SJCRH30 (cell line): ENCODE measurements at regions not wholly inside any gene's neighbourhood (a gene's known extent, or its start where the extent isn't known, plus 50 kb on each side); places are given as distances from the start of the nearest gene placed in this dataset.

Source experiments
- DNase-seq, 2 experiments: peaks; one replicate each; pipeline ENCODE4 v3.0.0-alpha.2; 2015 to 2020
- H3K27ac ChIP-seq: fragments of 250-450 bp; sonication (Bioruptor Pico); 2 replicates; pipeline ENCODE4 v1.5.1; 2020; ENCODE audit warnings: mild to moderate bottlenecking, moderate library complexity
- H3K27me3 ChIP-seq: fragments of 250-450 bp; sonication (Bioruptor Pico); 2 replicates; pipeline ENCODE4 v1.5.1; 2020; ENCODE audit warnings: mild to moderate bottlenecking, moderate library complexity
- H3K36me3 ChIP-seq: fragments of 250-450 bp; sonication (Bioruptor Pico); 2 replicates; pipeline ENCODE4 v1.5.1; 2020; ENCODE audit warnings: mild to moderate bottlenecking, moderate library complexity
- H3K4me1 ChIP-seq: fragments of 250-450 bp; sonication (Bioruptor Pico); 2 replicates; pipeline ENCODE4 v1.5.1; 2020; ENCODE audit warnings: mild to moderate bottlenecking, moderate library complexity
- H3K4me3 ChIP-seq: fragments of 250-450 bp; sonication (Bioruptor Pico); 2 replicates; pipeline ENCODE4 v1.5.1; 2020; ENCODE audit warnings: mild to moderate bottlenecking, moderate library complexity
- H3K9me3 ChIP-seq: fragments of 250-450 bp; sonication (Bioruptor Pico); replicated peaks from 2 replicates; pipeline ENCODE4 v1.5.1; 2020; ENCODE audit warnings: mild to moderate bottlenecking, moderate library complexity

GRCh38 chr1:95431235-95431634, 197.2 kb downstream of the RWDD3 start:
- Histone ChIP-seq H3K27ac (no peak overlapping the region), H3K4me3 (no peak overlapping the region), H3K4me1 (no peaks in the 10 kb centered on the region), H3K9me3 (no peaks in the 10 kb centered on the region), H3K36me3 (no peaks in the 10 kb centered on the region), H3K27me3 (no peaks in the 10 kb centered on the region)
- no peak for DNase-seq

DNA sequence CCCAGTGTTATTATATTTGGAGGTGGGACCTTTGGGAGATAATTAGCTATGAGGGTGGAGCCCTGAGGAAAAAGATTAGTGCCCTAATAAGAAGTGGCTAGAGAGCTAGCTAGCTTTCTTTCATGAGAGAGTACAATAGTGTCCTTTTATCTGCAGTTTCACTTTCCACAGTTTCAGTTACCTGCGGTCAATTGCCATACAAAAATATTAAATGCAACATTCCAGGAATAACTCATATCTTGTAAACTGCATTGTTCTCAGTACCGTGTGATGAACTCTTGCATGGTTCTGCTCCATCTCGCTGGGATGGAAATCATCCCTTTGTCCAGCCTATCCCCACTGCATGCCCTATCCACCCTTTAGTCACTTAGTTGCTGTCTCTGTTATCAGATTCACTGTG, 201.6 kb downstream of the RWDD3 start:
- no peaks in the 10 kb centered on the region for H3K9me3 ChIP-seq
- no peaks in the 10 kb centered on the region for H3K27me3 ChIP-seq
- no peak overlapping the region for H3K27ac ChIP-seq
- H3K4me3 ChIP-seq: no peak overlapping the region
- H3K4me1 ChIP-seq: no peaks in the 10 kb centered on the region
- H3K36me3 ChIP-seq: no peaks in the 10 kb centered on the region
- DNase-seq: no peak

DNA sequence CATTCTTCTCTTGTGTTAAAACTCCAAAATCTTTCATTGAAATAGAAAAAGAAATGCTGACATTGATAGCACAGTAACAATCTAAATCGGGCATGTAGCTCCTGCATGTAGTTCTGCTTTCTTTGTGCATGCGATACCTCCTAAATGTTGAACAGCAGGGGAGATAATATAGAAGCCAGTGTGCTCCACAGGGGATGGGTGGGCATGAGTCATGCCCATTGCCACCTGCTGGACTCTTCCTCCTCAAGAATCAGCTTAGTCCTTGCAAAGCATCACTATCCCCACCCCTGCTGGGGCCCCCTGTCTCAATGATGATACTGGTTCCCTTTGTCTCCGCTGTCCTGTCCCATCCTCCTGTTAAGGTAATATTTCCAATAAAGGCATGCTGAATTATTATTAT, 203.0 kb downstream of the RWDD3 start:
- no peak for DNase-seq

GRCh38 chr1:95437781-95438180, 203.8 kb downstream of the RWDD3 start:
- Histone ChIP-seq H3K4me3 (no peak overlapping the region), H3K9me3 (no peaks in the 10 kb centered on the region), H3K27me3 (no peaks in the 10 kb centered on the region), H3K36me3 (no peaks in the 10 kb centered on the region), H3K27ac (no peak overlapping the region), H3K4me1 (no peaks in the 10 kb centered on the region)
- no peak for DNase-seq

More for the DNA sequence above, 203.0 kb downstream of the RWDD3 start:
- no peaks in the 10 kb centered on the region for H3K4me1 ChIP-seq
- H3K27ac ChIP-seq: no peak overlapping the region
- no peaks in the 10 kb centered on the region for H3K27me3 ChIP-seq
- H3K36me3 ChIP-seq: no peaks in the 10 kb centered on the region
- no peaks in the 10 kb centered on the region for H3K9me3 ChIP-seq
- no peak overlapping the region for H3K4me3 ChIP-seq

GRCh38 chr1:95438218-95438948, 204.4 kb downstream of the RWDD3 start:
- DNase-seq: no peak
- no peaks in the 10 kb centered on the region for H3K9me3 ChIP-seq
- no peaks in the 10 kb centered on the region for H3K36me3 ChIP-seq
- no peak overlapping the region for H3K4me3 ChIP-seq
- H3K4me1 ChIP-seq: no peaks in the 10 kb centered on the region
- H3K27me3 ChIP-seq: no peaks in the 10 kb centered on the region
- no peak overlapping the region for H3K27ac ChIP-seq

GRCh38 chr1:95440511-95440910, 206.5 kb downstream of the RWDD3 start:
- Histone ChIP-seq H3K9me3 (no peaks in the 10 kb centered on the region), H3K4me1 (no peaks in the 10 kb centered on the region), H3K4me3 (no peak overlapping the region), H3K27ac (no peak overlapping the region), H3K36me3 (no peaks in the 10 kb centered on the region), H3K27me3 (no peaks in the 10 kb centered on the region)
- no peak for DNase-seq

DNA sequence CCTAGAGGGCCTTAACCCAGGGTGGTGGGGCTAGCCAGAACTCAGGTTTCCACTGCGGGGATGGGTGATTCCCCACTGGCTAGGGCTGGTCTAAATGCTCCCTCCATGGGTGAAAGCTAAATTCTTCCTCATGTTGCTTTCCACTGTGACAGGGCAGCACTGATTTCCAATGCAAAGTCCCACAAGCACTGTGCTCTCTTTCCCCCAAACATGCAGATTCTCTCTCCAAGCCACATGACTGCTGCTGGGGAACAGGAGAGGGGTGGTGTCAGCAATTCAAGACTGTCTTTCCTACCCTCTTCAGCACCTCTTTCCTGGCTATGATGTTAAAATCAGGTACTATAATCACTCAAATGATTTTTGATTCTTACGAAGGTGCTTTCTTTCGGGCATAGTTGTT, 215.5 kb downstream of the RWDD3 start:
- no peak overlapping the region for H3K27ac ChIP-seq
- no peaks in the 10 kb centered on the region for H3K4me1 ChIP-seq
- no peak for DNase-seq

DNA sequence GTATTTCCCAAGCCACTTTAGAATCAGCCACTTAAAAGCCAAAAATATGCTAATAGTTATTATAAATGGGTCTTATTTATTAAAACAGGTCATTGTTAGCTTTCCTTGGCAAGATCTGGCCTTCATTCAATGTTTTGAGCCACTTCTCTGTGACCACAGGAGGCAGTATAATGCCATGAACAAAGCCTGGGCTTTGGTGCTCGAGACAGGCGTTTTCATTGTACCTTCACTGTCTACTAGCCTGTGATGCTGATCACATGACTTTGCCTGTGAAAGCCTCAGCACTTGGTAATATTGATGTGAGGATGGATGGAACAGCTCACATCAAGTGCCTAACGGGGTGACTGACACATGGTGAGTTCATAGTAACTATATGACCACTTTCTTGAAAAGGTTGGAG, 217.0 kb downstream of the RWDD3 start:
- no peaks in the 10 kb centered on the region for H3K4me1 ChIP-seq
- no peak overlapping the region for H3K4me3 ChIP-seq
- H3K36me3 ChIP-seq: no peaks in the 10 kb centered on the region
- no peak overlapping the region for H3K27ac ChIP-seq
- peak in 1 of 2 experiments; percentile 39 for DNase-seq
- no peaks in the 10 kb centered on the region for H3K27me3 ChIP-seq
- H3K9me3 ChIP-seq: no peaks in the 10 kb centered on the region

More for the DNA sequence above, 215.5 kb downstream of the RWDD3 start:
- no peaks in the 10 kb centered on the region for H3K36me3 ChIP-seq
- no peaks in the 10 kb centered on the region for H3K27me3 ChIP-seq
- H3K9me3 ChIP-seq: no peaks in the 10 kb centered on the region
- no peak overlapping the region for H3K4me3 ChIP-seq

DNA sequence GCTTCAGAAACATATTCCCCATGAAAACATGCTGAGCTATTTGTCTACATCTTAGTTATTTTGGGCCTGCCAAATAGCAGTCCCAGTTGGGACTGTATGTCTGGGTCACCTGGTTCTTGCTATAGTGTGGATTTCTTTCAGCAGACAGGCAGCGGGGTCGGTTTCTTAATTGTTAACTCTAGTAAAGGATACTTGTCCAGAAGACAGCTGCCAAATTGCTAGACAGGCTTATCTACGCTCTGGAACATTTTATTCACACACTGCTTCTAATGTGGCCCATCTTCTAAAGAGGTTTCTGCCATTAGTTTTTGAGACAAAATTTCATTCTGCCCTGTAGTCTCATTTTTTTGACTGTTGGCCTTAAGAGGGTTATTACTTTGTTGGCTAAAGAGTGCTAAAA, 217.9 kb downstream of the RWDD3 start:
- no peak overlapping the region for H3K4me3 ChIP-seq
- H3K36me3 ChIP-seq: no peaks in the 10 kb centered on the region
- H3K9me3 ChIP-seq: no peaks in the 10 kb centered on the region
- no peaks in the 10 kb centered on the region for H3K27me3 ChIP-seq
- no peaks in the 10 kb centered on the region for H3K4me1 ChIP-seq
- DNase-seq: no peak
- H3K27ac ChIP-seq: no peak overlapping the region

DNA sequence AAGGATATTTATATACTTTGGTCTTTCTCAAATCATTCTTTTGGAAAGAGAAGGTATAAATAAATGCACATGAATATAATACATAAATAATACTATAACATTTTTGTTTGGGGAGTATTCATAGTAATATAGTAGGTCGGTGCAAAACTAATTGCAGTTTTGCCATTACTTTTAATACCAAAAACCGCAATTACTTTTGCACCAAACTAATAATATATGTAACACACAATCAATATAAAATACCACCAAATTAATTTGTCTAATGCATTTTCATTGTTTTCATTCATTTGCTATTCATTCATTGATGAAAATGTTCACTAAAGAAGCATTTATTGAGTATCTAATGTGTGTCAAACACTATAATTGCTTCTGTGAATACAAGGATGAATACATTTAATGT, 219.0 kb downstream of the RWDD3 start:
- Histone ChIP-seq H3K36me3 (no peaks in the 10 kb centered on the region), H3K4me1 (no peaks in the 10 kb centered on the region), H3K9me3 (no peaks in the 10 kb centered on the region), H3K27ac (no peak overlapping the region), H3K4me3 (no peak overlapping the region), H3K27me3 (no peaks in the 10 kb centered on the region)
- no peak for DNase-seq

DNA sequence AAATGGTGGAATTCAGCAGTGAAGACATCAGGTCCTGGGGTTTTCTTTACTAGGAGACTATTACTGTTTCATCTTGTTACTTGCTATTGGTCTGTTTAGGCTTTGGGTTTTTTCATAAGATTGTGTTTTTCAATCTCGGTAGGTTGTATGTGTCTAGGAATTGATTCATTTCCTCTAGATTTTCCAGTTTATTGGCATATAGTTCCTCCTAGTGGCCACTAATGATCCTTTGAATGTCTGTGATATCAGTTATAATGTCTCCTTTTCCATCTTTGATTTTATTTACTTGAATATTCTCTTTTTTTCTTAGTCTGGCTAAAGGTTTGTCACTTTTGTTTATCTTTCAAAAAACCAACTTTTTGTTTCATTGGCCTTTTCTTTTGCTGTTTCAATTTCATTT, 233.0 kb downstream of the RWDD3 start:
- Histone ChIP-seq H3K27me3 (no peaks in the 10 kb centered on the region), H3K9me3 (no peaks in the 10 kb centered on the region), H3K4me1 (no peaks in the 10 kb centered on the region), H3K27ac (no peak overlapping the region), H3K36me3 (no peaks in the 10 kb centered on the region), H3K4me3 (no peak overlapping the region)
- DNase-seq: peak in 1 of 2 experiments; percentile 16

DNA sequence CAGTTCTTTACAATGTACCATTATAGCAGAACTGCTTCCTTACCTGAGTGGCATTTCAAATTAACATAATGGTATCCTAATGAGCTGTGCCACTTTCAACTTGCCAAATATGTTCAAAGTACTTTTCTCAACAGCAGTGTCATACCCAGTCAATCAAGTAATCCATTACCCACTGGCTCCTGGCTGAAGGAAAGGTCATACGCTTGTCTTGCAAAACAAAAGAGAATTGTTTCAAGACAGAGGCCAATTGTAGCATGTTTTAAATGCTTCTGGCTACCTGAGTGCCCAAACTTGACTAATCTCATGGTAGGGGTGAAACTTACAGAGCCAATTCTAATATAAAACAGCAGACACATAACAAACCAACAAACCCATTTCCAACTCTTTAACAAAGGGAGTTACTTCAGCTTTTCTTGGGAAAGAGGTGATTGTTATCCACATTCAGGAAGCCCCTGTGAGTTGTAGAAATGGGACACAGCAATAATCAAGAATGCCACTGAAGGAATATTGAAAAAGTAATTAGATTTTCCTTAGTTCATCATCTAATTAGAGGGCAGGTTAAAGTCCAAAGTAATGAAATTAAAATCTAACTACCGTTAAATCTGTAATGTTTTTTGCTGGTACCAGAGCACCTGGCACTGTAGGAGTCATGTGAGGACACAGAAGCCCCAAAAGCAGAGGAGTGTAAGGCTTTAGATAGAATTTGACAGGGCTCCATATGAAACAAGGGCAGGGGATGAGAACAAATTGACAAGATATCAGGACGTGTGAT, 241.9 kb downstream of the RWDD3 start:
- Histone ChIP-seq H3K27ac (no peak overlapping the region), H3K4me1 (no peaks in the 10 kb centered on the region), H3K4me3 (no peak overlapping the region), H3K9me3 (no peaks in the 10 kb centered on the region), H3K27me3 (no peaks in the 10 kb centered on the region), H3K36me3 (no peaks in the 10 kb centered on the region)
- DNase-seq: no peak

DNA sequence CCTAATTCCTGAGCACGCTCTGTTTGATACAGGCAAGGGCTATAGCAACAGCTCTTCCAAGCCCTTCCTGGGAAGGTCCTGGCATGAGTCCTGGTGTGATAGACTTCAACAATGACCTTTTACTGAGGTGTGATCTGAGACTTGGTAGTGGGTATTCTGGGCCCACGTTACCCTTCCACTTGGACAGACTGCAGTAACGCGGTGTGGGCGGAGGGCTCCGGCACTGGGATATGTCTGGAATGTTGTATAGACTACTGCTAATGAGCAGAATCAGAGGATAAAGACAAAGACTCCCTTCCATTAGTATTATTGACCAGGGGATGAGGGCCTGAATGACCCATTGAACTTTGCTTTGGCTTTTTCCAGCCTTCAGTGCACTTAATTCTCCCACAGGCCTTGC, 262.3 kb downstream of the RWDD3 start:
- no peak overlapping the region for H3K27ac ChIP-seq
- H3K36me3 ChIP-seq: no peaks in the 10 kb centered on the region
- H3K4me1 ChIP-seq: peaks cover 13% of the 10 kb centered on the region
- DNase-seq: no peak
- H3K4me3 ChIP-seq: no peak overlapping the region
- H3K9me3 ChIP-seq: no peaks in the 10 kb centered on the region
- no peaks in the 10 kb centered on the region for H3K27me3 ChIP-seq

DNA sequence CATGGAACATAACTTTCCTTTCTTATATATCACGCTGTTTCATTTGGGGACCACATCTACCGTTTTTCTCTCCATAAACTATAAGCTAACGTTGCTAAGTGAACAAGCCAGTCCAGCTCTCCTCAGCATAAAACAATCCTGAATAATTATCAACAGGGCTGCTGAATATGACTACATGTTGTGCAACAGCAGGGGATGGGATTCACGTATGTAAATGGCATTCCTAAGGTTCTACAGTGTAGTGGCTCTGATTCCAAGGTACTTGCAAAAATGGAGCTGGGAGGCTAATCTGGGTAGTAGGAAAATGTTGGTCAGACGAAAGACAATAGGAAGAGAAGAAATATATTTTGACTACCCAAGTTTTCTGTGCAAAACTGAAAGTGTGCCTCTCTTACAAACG, 262.8 kb downstream of the RWDD3 start:
- H3K36me3 ChIP-seq: no peaks in the 10 kb centered on the region
- H3K27me3 ChIP-seq: no peaks in the 10 kb centered on the region
- peak overlapping the region; percentile 35; the same call in 1 of the 2 replicates for H3K27ac ChIP-seq
- no peak for DNase-seq
- H3K4me3 ChIP-seq: no peak overlapping the region
- H3K4me1 ChIP-seq: peaks cover 13% of the 10 kb centered on the region
- H3K9me3 ChIP-seq: no peaks in the 10 kb centered on the region

- H3K4me1 ChIP-seq: peaks cover 13% of the 10 kb centered on the region
- DNase-seq: peak; percentile 73 to 82
- H3K4me3 ChIP-seq: no peak overlapping the region
- H3K27ac ChIP-seq: peak overlapping the region; percentile 35; the same call in 1 of the 2 replicates
- H3K9me3 ChIP-seq: no peaks in the 10 kb centered on the region
- no peaks in the 10 kb centered on the region for H3K36me3 ChIP-seq
- H3K27me3 ChIP-seq: no peaks in the 10 kb centered on the region
Observed at GRCh38 chr1:95497566-95497965, 263.6 kb downstream of the RWDD3 start.
